Small intestine (tissue), 7 donors: ENCODE measurements at regions not wholly inside any gene's neighbourhood (a gene's known extent, or its start where the extent isn't known, plus 50 kb on each side); places are given as distances from the start of the nearest gene placed in this dataset.

Experiments used
- DNase-seq, 2 donors: peaks; one replicate each; pipeline versions ENCODE4 v3.0.0 to v3.0.0-alpha.2; 2013
- FAIRE-seq: peaks from 2 replicates; lab custom pipeline; 2012; peaks lifted over from hg19 to GRCh38; lab: Jason Lieb, UNC
- H3K27ac ChIP-seq, 3 donors: one replicate each; pipeline ENCODE4 v1.5.1; 2013; ENCODE audit warnings: low read length in 2 of 3, mild to moderate bottlenecking in 2 of 3, control low read depth in 1 of 3, inconsistent platforms in 1 of 3, low read depth in 1 of 3, moderate library complexity in 1 of 3
- H3K27me3 ChIP-seq, 3 donors: one replicate each; pipeline ENCODE4 v1.6.1; 2013; ENCODE audit warnings: low read length in 3 of 3, inconsistent platforms in 1 of 3; ENCODE audit not compliant: control insufficient read depth in 3 of 3, insufficient read depth in 3 of 3
- H3K36me3 ChIP-seq, 3 donors: one replicate each; pipeline ENCODE4 v1.6.1; 2013; ENCODE audit warnings: low read length in 3 of 3, inconsistent platforms in 1 of 3, low read depth in 1 of 3, mild to moderate bottlenecking in 1 of 3, moderate library complexity in 1 of 3; ENCODE audit not compliant: control insufficient read depth in 3 of 3, insufficient read depth in 2 of 3
- H3K4me1 ChIP-seq, 3 donors: one replicate each; pipeline ENCODE4 v1.6.1; 2013; ENCODE audit warnings: low read length in 2 of 3, inconsistent platforms in 1 of 3, low read depth in 1 of 3, mild to moderate bottlenecking in 1 of 3, moderate library complexity in 1 of 3; ENCODE audit not compliant: control insufficient read depth in 3 of 3, insufficient read depth in 2 of 3
- H3K4me3 ChIP-seq, 3 donors: one replicate each; pipeline ENCODE4 v1.5.1; 2013; ENCODE audit warnings: low read length in 3 of 3, control low read depth in 1 of 3, inconsistent platforms in 1 of 3, low read depth in 1 of 3, mild to moderate bottlenecking in 1 of 3, moderate library complexity in 1 of 3
- H3K9me3 ChIP-seq, 2 donors: one replicate each; pipeline ENCODE4 v1.6.1; 2013; ENCODE audit warnings: low read depth in 1 of 2, low read length in 1 of 2; ENCODE audit not compliant: control insufficient read depth in 2 of 2, insufficient read depth in 1 of 2
- WGBS, 3 donors: extraction: QIAGEN DNeasy Blood & Tissue Kit; methylation state at CpG; one replicate each; pipeline ENCODE4 v1.1.7; 2013; 5-methylcytosine and 5-hydroxymethylcytosine counted together
- donor health status: healthy with polysubstance abuse.
- donor health status: control.
- donor health status: control.
- donor health status: Bipolar disorder and iron deficiency.
- donor health status: healthy.

GRCh38 chr10:128280271-128280670 is 154.0 kb upstream of the MKI67 start:
- DNase-seq (no peak), FAIRE-seq (no peak)
- Histone ChIP-seq H3K27ac (no peak overlapping the region), H3K27me3 (peaks cover 0 to 13% (median 6%) of the 10 kb centered on the region in 3 donors), H3K9me3 (no peaks in the 10 kb centered on the region), H3K36me3 (no peaks in the 10 kb centered on the region), H3K4me1 (no peaks in the 10 kb centered on the region), H3K4me3 (no peak overlapping the region)
- WGBS, 3 donors, result 61 to 73% (median 65%) methylated on average over 2 of the region's 2 CpGs

GRCh38 chr10:128281343-128281742 is 155.1 kb upstream of the MKI67 start:
- no peak overlapping the region for H3K4me3 ChIP-seq
- no peaks in the 10 kb centered on the region for H3K9me3 ChIP-seq
- no peak overlapping the region for H3K27ac ChIP-seq
- 79 to 89% (median 83%) methylated on average over 6 of the region's 6 CpGs for WGBS, 3 donors
- DNase-seq, result no peak
- FAIRE-seq, result no peak
- H3K27me3 ChIP-seq, result peaks cover 0 to 16% (median 11%) of the 10 kb centered on the region in 3 donors
- H3K36me3 ChIP-seq, result no peaks in the 10 kb centered on the region
- H3K4me1 ChIP-seq, result no peaks in the 10 kb centered on the region

- 85 to 91% (median 90%) methylated on average over 14 of the region's 14 CpGs for WGBS, 3 donors
- DNase-seq, result no peak
- H3K36me3 ChIP-seq, result no peaks in the 10 kb centered on the region
- H3K4me1 ChIP-seq, result no peaks in the 10 kb centered on the region
- H3K4me3 ChIP-seq, result no peak overlapping the region
- no peaks in the 10 kb centered on the region for H3K9me3 ChIP-seq
- no peak for FAIRE-seq
- H3K27ac ChIP-seq, result no peak overlapping the region
- peaks cover 0 to 18% (median 14%) of the 10 kb centered on the region in 3 donors for H3K27me3 ChIP-seq
Measured at GRCh38 chr10:128281861-128282260, 155.6 kb upstream of the MKI67 start.

DNA sequence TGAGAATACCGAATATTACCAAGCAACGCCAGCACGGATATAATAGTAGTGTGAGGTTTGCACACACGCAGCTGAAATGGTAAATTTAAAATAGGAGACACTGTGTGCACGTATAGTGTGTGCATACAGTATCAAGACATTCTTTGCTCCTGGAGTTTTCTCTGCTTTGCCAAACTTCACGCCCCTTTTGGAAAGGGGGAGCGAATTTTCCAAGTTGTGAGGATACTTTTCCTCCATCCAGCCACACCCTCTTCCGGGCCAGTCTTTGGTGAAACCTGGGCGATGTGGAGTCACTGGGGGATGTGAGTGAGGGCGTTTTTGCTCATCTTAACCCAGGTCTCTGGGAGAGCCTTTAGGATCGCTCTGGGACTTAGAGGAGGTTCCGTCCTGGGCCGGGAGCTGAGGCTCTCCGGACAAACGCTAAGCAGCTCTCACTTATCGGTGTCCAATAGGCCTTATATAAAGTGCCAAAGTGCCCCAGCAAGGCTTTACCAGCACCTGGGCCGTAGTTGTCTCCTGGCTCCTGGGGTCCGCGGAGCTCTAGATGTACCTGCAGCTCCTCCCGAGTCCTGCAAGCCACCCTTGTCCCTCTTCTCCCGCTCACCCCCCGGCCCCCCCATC is 160.0 kb upstream of the MKI67 start:
- FAIRE-seq (no peak), DNase-seq (no peak)
- H3K27me3 ChIP-seq, result peaks cover 4 to 25% (median 14%) of the 10 kb centered on the region in 3 donors
- WGBS, 3 donors, result 31 to 38% (median 36%) methylated on average over 22 of the region's 22 CpGs
- no peaks in the 10 kb centered on the region for H3K4me1 ChIP-seq
- H3K36me3 ChIP-seq, result no peaks in the 10 kb centered on the region
- no peak overlapping the region for H3K4me3 ChIP-seq
- peaks cover 0 to 11% of the 10 kb centered on the region in 2 donors for H3K9me3 ChIP-seq
- no peak overlapping the region for H3K27ac ChIP-seq

GRCh38 chr10:128286762-128287500 is 160.7 kb upstream of the MKI67 start:
- peaks cover 4 to 25% (median 14%) of the 10 kb centered on the region in 3 donors for H3K27me3 ChIP-seq
- no peak for DNase-seq
- no peak overlapping the region for H3K27ac ChIP-seq
- no peak overlapping the region for H3K4me3 ChIP-seq
- no peaks in the 10 kb centered on the region for H3K36me3 ChIP-seq
- 5 to 14% (median 13%) methylated on average over 53 to 63 of the region's 63 CpGs for WGBS, 3 donors
- H3K9me3 ChIP-seq, result peaks cover 0 to 11% of the 10 kb centered on the region in 2 donors
- FAIRE-seq, result no peak
- H3K4me1 ChIP-seq, result no peaks in the 10 kb centered on the region

DNA sequence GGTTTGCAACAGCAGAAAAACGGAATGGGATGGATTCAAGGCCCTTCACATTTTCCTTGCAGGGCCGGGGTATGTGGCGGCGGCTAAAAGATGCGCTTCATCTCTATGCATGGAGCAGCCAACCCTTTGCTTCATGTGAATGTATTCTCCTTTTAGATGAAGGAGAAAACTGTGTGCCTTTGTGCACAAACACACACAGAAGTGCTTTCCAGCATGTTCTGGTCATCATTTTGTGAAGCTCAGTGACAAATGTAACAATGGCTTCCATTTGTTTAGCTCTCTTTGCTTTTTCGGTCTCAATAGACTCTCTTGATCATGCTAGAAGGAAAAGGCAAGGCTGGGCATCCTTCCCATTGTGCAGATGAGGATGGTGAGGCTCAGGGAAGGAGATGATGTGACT is 161.7 kb upstream of the MKI67 start:
- FAIRE-seq, result no peak
- Histone ChIP-seq H3K27me3 (peaks cover 4 to 25% (median 14%) of the 10 kb centered on the region in 3 donors), H3K4me1 (no peaks in the 10 kb centered on the region), H3K27ac (no peak overlapping the region), H3K9me3 (peaks cover 0 to 11% of the 10 kb centered on the region in 2 donors), H3K36me3 (no peaks in the 10 kb centered on the region), H3K4me3 (no peak overlapping the region)
- WGBS, 3 donors, result 80 to 85% (median 82%) methylated on average over 6 of the region's 6 CpGs
- DNase-seq, result no peak

- Histone ChIP-seq H3K4me3 (no peak overlapping the region), H3K4me1 (no peaks in the 10 kb centered on the region), H3K27me3 (peaks cover 4 to 25% (median 12%) of the 10 kb centered on the region in 3 donors), H3K36me3 (no peaks in the 10 kb centered on the region), H3K9me3 (peaks cover 0 to 11% of the 10 kb centered on the region in 2 donors), H3K27ac (no peak overlapping the region)
- WGBS, 3 donors, result 77 to 82% (median 79%) methylated on average over 4 of the region's 4 CpGs
- FAIRE-seq, result no peak
- DNase-seq, result no peak
Measured at GRCh38 chr10:128289621-128290020, 163.4 kb upstream of the MKI67 start.

DNA sequence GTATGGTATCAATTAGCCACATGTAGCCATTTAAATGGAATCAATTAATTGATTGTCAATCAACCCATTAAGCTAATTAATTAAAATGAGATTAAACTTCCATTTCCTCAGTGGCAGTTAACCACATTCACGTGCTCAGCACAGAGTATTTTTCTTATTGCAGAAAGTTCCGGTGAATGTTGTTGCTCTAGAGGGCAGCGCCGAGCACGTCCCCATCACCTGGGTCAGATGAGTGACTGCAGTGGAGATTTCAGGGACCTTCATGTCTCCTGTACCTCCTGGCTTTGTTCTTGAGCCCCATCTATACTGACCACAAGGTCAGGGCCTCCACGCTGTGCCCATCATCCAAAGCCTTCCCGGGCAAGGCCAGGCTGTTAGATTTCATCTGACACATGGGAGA is 168.8 kb upstream of the MKI67 start:
- no peak overlapping the region for H3K4me3 ChIP-seq
- DNase-seq (no peak), FAIRE-seq (no peak)
- H3K4me1 ChIP-seq, result no peaks in the 10 kb centered on the region
- no peaks in the 10 kb centered on the region for H3K36me3 ChIP-seq
- peaks cover 0 to 10% of the 10 kb centered on the region in 2 donors for H3K9me3 ChIP-seq
- no peak overlapping the region for H3K27ac ChIP-seq
- peaks cover 0 to 3% (median 0%) of the 10 kb centered on the region in 3 donors for H3K27me3 ChIP-seq
- WGBS, 3 donors, result 61 to 74% (median 61%) methylated on average over 7 of the region's 7 CpGs
